ENCODE measurements at regions not wholly inside any gene's neighbourhood (a gene's known extent, or its start where the extent isn't known, plus 50 kb on each side); places are given as distances from the start of the nearest gene placed in this dataset.

DNA sequence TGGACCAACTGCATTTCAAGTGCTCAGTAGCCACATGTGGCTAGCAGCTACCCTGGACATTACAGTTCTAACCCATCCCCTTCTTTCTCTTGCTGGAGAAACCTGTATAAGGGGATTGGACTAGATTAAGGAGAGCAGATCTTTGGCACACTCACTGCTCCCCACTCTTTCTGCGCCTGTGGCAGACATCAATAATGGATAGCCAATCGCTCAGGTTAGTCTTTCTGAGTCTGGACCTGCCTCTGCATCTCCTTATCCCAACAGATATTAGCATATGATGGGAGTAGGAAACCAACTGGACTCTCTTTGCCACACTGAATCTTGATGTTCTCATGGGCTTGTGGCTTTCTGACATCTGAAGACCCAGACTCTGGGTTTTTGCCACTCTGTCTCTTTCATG is 81.7 kb downstream of the IRX5 start:
- ChIA-PET CTCF (ENCODE audit: low intra/inter-chr PET ratio) (no interaction called here), POLR2A (no interaction called here)
- Histone ChIP-seq H3K4me3 (no peak overlapping the region), H3K79me2 (ENCODE audit: control insufficient read depth, insufficient read depth, low read length) (no peaks in the 10 kb centered on the region), H3K27me3 (ENCODE audit: control insufficient read depth in 2 of 2, insufficient read depth in 2 of 2, low read length in 2 of 2) (peaks cover 0 to 24% of the 10 kb centered on the region in 2 experiments; a peak in 2 of 5 replicates), H3K4me2 (ENCODE audit: insufficient read depth, low read length) (no peak overlapping the region), H3K36me3 (ENCODE audit: control insufficient read depth, insufficient read depth, low read length) (no peaks in the 10 kb centered on the region), H3K9ac (ENCODE audit: insufficient read depth in 1 of 2, low read depth in 2 of 2, low read length in 2 of 2) (no peak overlapping the region), H3K9me3 (replicated peaks; ENCODE audit: control insufficient read depth, insufficient read depth, low read depth, low read length) (no peaks in the 10 kb centered on the region), H2AFZ (ENCODE audit: low read depth, low read length) (no peak overlapping the region), H3K4me1 (replicated peaks in 1 of 2; ENCODE audit: control insufficient read depth in 2 of 2, insufficient read depth in 2 of 2, low read length in 2 of 2) (no peaks in the 10 kb centered on the region; a peak in 1 of 5 replicates), H4K20me1 (replicated peaks; ENCODE audit: control insufficient read depth, insufficient read depth, low read length) (no peaks in the 10 kb centered on the region), H3K9me1 (ENCODE audit: control insufficient read depth, insufficient read depth, low read length) (no peaks in the 10 kb centered on the region), H3K27ac (ENCODE audit: extremely low read depth, low read depth, low read length) (no peak overlapping the region)
- 7% methylated on average over 2 of the region's 2 CpGs for WGBS (ENCODE audit: insufficient coverage, low coverage, missing lambda C conversion rate)
- TF ChIP-seq MCM2 (IDR thresholded peaks at IDR 0.05; ENCODE audit: low read depth) (no peak), ZBTB17 (CRISPR knock-in tag; IDR thresholded peaks at IDR 0.05) (peak; percentile 88), ZNF23 (CRISPR knock-in tag; IDR thresholded peaks at IDR 0.05) (peak; percentile 79)
- DNase-seq (ENCODE audit: extremely low read depth in 1 of 4, low spot score in 3 of 4) (no peak), ATAC-seq (no peak), FAIRE-seq (no peak)
- no TSS peak for BruUV-seq (replicated peaks)
- intact Hi-C loops (cut with micrococcal nuclease): no loop called here
- in situ Hi-C loops (cut with MboI): loop anchor here (25.0 kb wide), 1 partner anchor 1075 kb away; no protein-coding TSS in a partner anchor

- CTCF ChIA-PET (ENCODE audit: low intra/inter-chr PET ratio): no interaction called here
- in situ Hi-C loops (cut with MboI): loop anchor here (25.0 kb wide), 1 partner anchor 1075 kb away; no protein-coding TSS in a partner anchor
Observed at GRCh38 chr16:55012793-55013192, 82.1 kb downstream of the IRX5 start.

More at GRCh38 chr16:55012793-55013192, 82.1 kb downstream of the IRX5 start:
- Histone ChIP-seq H3K27me3 (ENCODE audit: control insufficient read depth in 2 of 2, insufficient read depth in 2 of 2, low read length in 2 of 2) (peaks cover 0 to 19% of the 10 kb centered on the region in 2 experiments; a peak in 2 of 5 replicates), H3K9me1 (ENCODE audit: control insufficient read depth, insufficient read depth, low read length) (no peaks in the 10 kb centered on the region), H3K9ac (ENCODE audit: insufficient read depth in 1 of 2, low read depth in 2 of 2, low read length in 2 of 2) (no peak overlapping the region), H3K9me3 (replicated peaks; ENCODE audit: control insufficient read depth, insufficient read depth, low read depth, low read length) (no peaks in the 10 kb centered on the region), H3K4me2 (ENCODE audit: insufficient read depth, low read length) (no peak overlapping the region), H3K79me2 (ENCODE audit: control insufficient read depth, insufficient read depth, low read length) (no peaks in the 10 kb centered on the region), H2AFZ (ENCODE audit: low read depth, low read length) (no peak overlapping the region), H3K27ac (ENCODE audit: extremely low read depth, low read depth, low read length) (no peak overlapping the region), H3K36me3 (ENCODE audit: control insufficient read depth, insufficient read depth, low read length) (no peaks in the 10 kb centered on the region), H3K4me1 (replicated peaks in 1 of 2; ENCODE audit: control insufficient read depth in 2 of 2, insufficient read depth in 2 of 2, low read length in 2 of 2) (no peaks in the 10 kb centered on the region; a peak in 1 of 5 replicates), H4K20me1 (replicated peaks; ENCODE audit: control insufficient read depth, insufficient read depth, low read length) (no peaks in the 10 kb centered on the region), H3K4me3 (no peak overlapping the region)
- POLR2A ChIA-PET: no interaction called here
- 0% methylated on average over 6 of the region's 6 CpGs for WGBS (ENCODE audit: insufficient coverage, low coverage, missing lambda C conversion rate)
- no peak for TF ChIP-seq MAFK (IDR thresholded peaks at IDR 0.05; ENCODE audit: low read length)
- no peak for TF ChIP-seq HDAC8 (tag; IDR thresholded peaks at IDR 0.05)
- TF ChIP-seq, protein P1, sequence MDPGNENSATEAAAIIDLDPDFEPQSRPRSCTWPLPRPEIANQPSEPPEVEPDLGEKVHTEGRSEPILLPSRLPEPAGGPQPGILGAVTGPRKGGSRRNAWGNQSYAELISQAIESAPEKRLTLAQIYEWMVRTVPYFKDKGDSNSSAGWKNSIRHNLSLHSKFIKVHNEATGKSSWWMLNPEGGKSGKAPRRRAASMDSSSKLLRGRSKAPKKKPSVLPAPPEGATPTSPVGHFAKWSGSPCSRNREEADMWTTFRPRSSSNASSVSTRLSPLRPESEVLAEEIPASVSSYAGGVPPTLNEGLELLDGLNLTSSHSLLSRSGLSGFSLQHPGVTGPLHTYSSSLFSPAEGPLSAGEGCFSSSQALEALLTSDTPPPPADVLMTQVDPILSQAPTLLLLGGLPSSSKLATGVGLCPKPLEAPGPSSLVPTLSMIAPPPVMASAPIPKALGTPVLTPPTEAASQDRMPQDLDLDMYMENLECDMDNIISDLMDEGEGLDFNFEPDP (CRISPR knock-in tag; IDR thresholded peaks at IDR 0.05): no peak
- TF ChIP-seq SUPT5H (IDR thresholded peaks at IDR 0.05): no peak
- TF ChIP-seq ELF1 (tag; IDR thresholded peaks at IDR 0.05): no peak
- no peak for TF ChIP-seq HNRNPH1 (optimal IDR thresholded peaks at IDR 0.05; ENCODE audit: low read depth, low read length)
- no peak for TF ChIP-seq SMAD3 (CRISPR knock-in tag; conservative IDR thresholded peaks at IDR 0.05)
- ATAC-seq (no peak), DNase-seq (ENCODE audit: extremely low read depth in 1 of 4, low spot score in 3 of 4) (no peak), FAIRE-seq (no peak)
- intact Hi-C loops (cut with micrococcal nuclease): no loop called here
- no TSS peak for BruUV-seq (replicated peaks)

Data from K562 (cell line).